SK-N-SH (cell line): ENCODE measurements at regions not wholly inside any gene's neighbourhood (a gene's known extent, or its start where the extent isn't known, plus 50 kb on each side); places are given as distances from the start of the nearest gene placed in this dataset.

Source experiments
- CTCF ChIA-PET: fragments of 300-600, 350-600 bp; formaldehyde crosslinking; extraction: SDS; loops from one replicate; lab custom pipeline; 2021; lab: Yijun Ruan, JAX
- POLR2A ChIA-PET: fragments of 350-600 bp; sonication (Branson Sonifier 250); formaldehyde crosslinking; extraction: SDS; loops from one replicate; lab custom pipeline; 2020; ENCODE audit warnings: antibody characterized with exemption, inconsistent platforms; lab: Yijun Ruan, JAX
- DNase-seq: peaks from one replicate; pipeline ENCODE4 v3.0.0; 2012
- H2AFZ ChIP-seq: fragments of 200-600 bp; sonication (generic); 2 replicates; pipeline ENCODE4 v1.8.1; 2016; ENCODE audit warnings: antibody characterized with exemption, mild to moderate bottlenecking, low read depth
- H3F3A ChIP-seq: fragments of 200-600 bp; sonication (generic); replicated peaks from 2 replicates; pipeline ENCODE3; 2016; ENCODE audit warnings: antibody characterized with exemption, mild to moderate bottlenecking; ENCODE audit not compliant: insufficient read depth
- H3K27ac ChIP-seq, 2 experiments: fragments of 200-500 bp in 1 of 2; fragments of 200-600 bp in 1 of 2; sonication (Bioruptor generic) in 1 of 2; sonication (generic), shearing (Covaris generic) in 1 of 2; 2 replicates each; pipeline versions ENCODE4 v1.5.1 to v1.6.1; 2014 to 2016; ENCODE audit warnings: low read depth in 2 of 2, inconsistent platforms in 1 of 2, low read length in 1 of 2, mild to moderate bottlenecking in 1 of 2, mixed read lengths in 1 of 2
- H3K27me3 ChIP-seq: fragments of 200-600 bp; sonication (generic), shearing (Covaris generic); 2 replicates; pipeline ENCODE4 v1.6.1; 2016; ENCODE audit warnings: mixed run types; ENCODE audit not compliant: insufficient read depth
- H3K36me3 ChIP-seq, 2 experiments: fragments of 200-500 bp in 1 of 2; fragments of 200-600 bp in 1 of 2; sonication (Bioruptor generic) in 1 of 2; sonication (generic) in 1 of 2; replicated peaks in 1 of 2; 2 replicates each; pipeline versions ENCODE3 to v1.5.1; 2014 to 2016; ENCODE audit warnings: low read length in 1 of 2, mild to moderate bottlenecking in 1 of 2; ENCODE audit not compliant: insufficient read depth in 2 of 2, control insufficient read depth in 1 of 2
- H3K4me1 ChIP-seq, 2 experiments: fragments of 200-500 bp in 1 of 2; fragments of 200-600 bp in 1 of 2; sonication (Bioruptor generic) in 1 of 2; sonication (generic), shearing (Covaris generic) in 1 of 2; 2 replicates each; pipeline versions ENCODE4 v1.5.1 to v1.6.1; 2014 to 2016; ENCODE audit warnings: low read depth in 1 of 2, low read length in 1 of 2, mixed run types in 1 of 2; ENCODE audit not compliant: insufficient read depth in 2 of 2, control insufficient read depth in 1 of 2
- H3K4me2 ChIP-seq: fragments of 200-600 bp; sonication (generic), shearing (Covaris generic); 2 replicates; pipeline ENCODE4 v1.6.1; 2017; ENCODE audit warnings: mixed run types
- H3K4me3 ChIP-seq, 2 experiments: fragments of 200-500 bp in 1 of 2; fragments of 200-600 bp in 1 of 2; sonication (Bioruptor generic) in 1 of 2; sonication (generic), shearing (Covaris generic) in 1 of 2; 2 replicates each; pipeline versions ENCODE4 v1.5.1 to v1.8.1; 2014 to 2016; ENCODE audit warnings: low read depth in 2 of 2, inconsistent platforms in 1 of 2, low read length in 1 of 2, mild to moderate bottlenecking in 1 of 2, mixed read lengths in 1 of 2, moderate library complexity in 1 of 2
- H3K79me2 ChIP-seq: fragments of 200-600 bp; sonication (generic); 2 replicates; pipeline ENCODE4 v1.8.1; 2017; ENCODE audit warnings: mild to moderate bottlenecking; ENCODE audit not compliant: insufficient read depth
- H3K9ac ChIP-seq: fragments of 200-600 bp; sonication (generic); 2 replicates; pipeline ENCODE4 v1.6.1; 2017; ENCODE audit warnings: mixed run types
- H3K9me2 ChIP-seq: fragments of 200-600 bp; sonication (generic); 2 replicates; pipeline ENCODE4 v1.6.1; 2017; ENCODE audit warnings: mixed run types
- H3K9me3 ChIP-seq: fragments of 200-600 bp; sonication (generic); 2 replicates; pipeline ENCODE4 v1.6.1; 2017; ENCODE audit warnings: mixed run types, mild to moderate bottlenecking, moderate library complexity
- H4K20me1 ChIP-seq: fragments of 200-600 bp; sonication (generic); 2 replicates; pipeline ENCODE4 v1.6.1; 2017; ENCODE audit warnings: mild to moderate bottlenecking, mixed run types; ENCODE audit not compliant: insufficient read depth
- CTCF ChIP-seq: fragments of 200-600 bp; sonication (generic); IDR thresholded peaks from 2 replicates; pipeline ENCODE4 v1.6.1; 2017; ENCODE audit warnings: antibody characterized with exemption, mild to moderate bottlenecking, moderate library complexity
- FOSL2 ChIP-seq: IDR thresholded peaks from 2 replicates; pipeline ENCODE4 v1.4.0; 2012; ENCODE audit warnings: low read depth, mild to moderate bottlenecking, moderate library complexity, borderline replicate concordance
- GABPA ChIP-seq: IDR thresholded peaks from 2 replicates; pipeline ENCODE4 v1.4.0; 2012; ENCODE audit warnings: low read depth, mild to moderate bottlenecking
- IRF3 ChIP-seq: fragments of 150-350 bp; IDR thresholded peaks from 2 replicates; pipeline ENCODE4 v1.6.1; 2016; ENCODE audit warnings: mild to moderate bottlenecking, low read depth, low read length
- JUND ChIP-seq: IDR thresholded peaks from 2 replicates; pipeline ENCODE4 v1.4.0; 2012
- MAX ChIP-seq: IDR thresholded peaks from 2 replicates; pipeline ENCODE4 v1.4.0; 2012; ENCODE audit warnings: low read depth
- MEF2A ChIP-seq: IDR thresholded peaks from 2 replicates; pipeline ENCODE4 v1.4.0; 2012; ENCODE audit warnings: low read depth, borderline replicate concordance
- NFIC ChIP-seq: IDR thresholded peaks from 2 replicates; pipeline ENCODE4 v1.4.0; 2012; ENCODE audit warnings: borderline replicate concordance
- RAD21 ChIP-seq: IDR thresholded peaks from 2 replicates; pipeline ENCODE4 v1.6.1; 2012; ENCODE audit warnings: mild to moderate bottlenecking, low read length
- TAF1 ChIP-seq: IDR thresholded peaks from 2 replicates; pipeline ENCODE4 v1.6.1; 2012; ENCODE audit warnings: low read depth, mild to moderate bottlenecking, low read length, moderate library complexity, borderline replicate concordance
- USF1 ChIP-seq: IDR thresholded peaks from 2 replicates; pipeline ENCODE4 v1.4.0; 2012; ENCODE audit warnings: low read depth, borderline replicate concordance
- WGBS: methylation state at CpG from one replicate; pipeline ENCODE4 v1.1.6; 2017; ENCODE audit warnings: low lambda C conversion rate; 5-methylcytosine and 5-hydroxymethylcytosine counted together

GRCh38 chr13:50428183-50428877 is 413.1 kb downstream of the KCNRG start:
- H3F3A ChIP-seq = no peaks in the 10 kb centered on the region
- 58% methylated on average over 1 of the region's 1 CpG for WGBS
- H3K9ac ChIP-seq = no peak overlapping the region
- ChIA-PET POLR2A (no interaction called here), CTCF (interaction anchor here (0.7 kb wide), 1 partner anchor 343 kb away, joined by 3 read pairs; no protein-coding TSS in a partner anchor)
- H3K4me2 ChIP-seq = no peak overlapping the region
- no peak overlapping the region for H3K27ac ChIP-seq
- no peaks in the 10 kb centered on the region for H4K20me1 ChIP-seq
- H3K27me3 ChIP-seq = no peaks in the 10 kb centered on the region
- no peaks in the 10 kb centered on the region for H3K79me2 ChIP-seq
- H3K4me3 ChIP-seq = no peak overlapping the region
- H3K9me2 ChIP-seq = no peaks in the 10 kb centered on the region
- TF ChIP-seq CTCF = no peak
- no peak for TF ChIP-seq JUND
- TF ChIP-seq MAX = no peak
- TF ChIP-seq NFIC = no peak
- no peak for TF ChIP-seq FOSL2
- H2AFZ ChIP-seq = no peak overlapping the region
- no peaks in the 10 kb centered on the region for H3K4me1 ChIP-seq
- no peaks in the 10 kb centered on the region for H3K9me3 ChIP-seq
- no peaks in the 10 kb centered on the region for H3K36me3 ChIP-seq
- no peak for DNase-seq

GRCh38 chr13:50435011-50435410 is 408.5 kb downstream of the DLEU7 start:
- H3K4me3 ChIP-seq = no peak overlapping the region
- no peak overlapping the region for H3K27ac ChIP-seq
- no peaks in the 10 kb centered on the region for H3K27me3 ChIP-seq
- peaks cover 2% of the 10 kb centered on the region for H3F3A ChIP-seq
- ChIA-PET POLR2A (no interaction called here), CTCF (interaction anchor here (0.6 to 1.0 kb wide), 2 partner anchors 57 to 86 kb away, joined by 3 read pairs; no protein-coding TSS in a partner anchor)
- TF ChIP-seq GABPA = no peak
- no peak for TF ChIP-seq IRF3
- no peak for TF ChIP-seq MEF2A
- no peak for TF ChIP-seq CTCF
- no peak for TF ChIP-seq RAD21
- TF ChIP-seq USF1 = no peak
- TF ChIP-seq TAF1 = no peak
- no peak overlapping the region for H3K4me2 ChIP-seq
- DNase-seq = no peak
- H3K9ac ChIP-seq = no peak overlapping the region
- 79% methylated on average over 2 of the region's 2 CpGs for WGBS
- peaks cover 3% of the 10 kb centered on the region; the same call in 1 of the 2 replicates for H3K9me2 ChIP-seq
- H3K36me3 ChIP-seq = no peaks in the 10 kb centered on the region
- no peak overlapping the region for H2AFZ ChIP-seq
- H3K4me1 ChIP-seq = no peaks in the 10 kb centered on the region
- H3K9me3 ChIP-seq = no peaks in the 10 kb centered on the region
- H4K20me1 ChIP-seq = no peaks in the 10 kb centered on the region
- no peaks in the 10 kb centered on the region for H3K79me2 ChIP-seq
